ENCODE measurements at regions not wholly inside any gene's neighbourhood (a gene's known extent, or its start where the extent isn't known, plus 50 kb on each side); places are given as distances from the start of the nearest gene placed in this dataset.

DNA sequence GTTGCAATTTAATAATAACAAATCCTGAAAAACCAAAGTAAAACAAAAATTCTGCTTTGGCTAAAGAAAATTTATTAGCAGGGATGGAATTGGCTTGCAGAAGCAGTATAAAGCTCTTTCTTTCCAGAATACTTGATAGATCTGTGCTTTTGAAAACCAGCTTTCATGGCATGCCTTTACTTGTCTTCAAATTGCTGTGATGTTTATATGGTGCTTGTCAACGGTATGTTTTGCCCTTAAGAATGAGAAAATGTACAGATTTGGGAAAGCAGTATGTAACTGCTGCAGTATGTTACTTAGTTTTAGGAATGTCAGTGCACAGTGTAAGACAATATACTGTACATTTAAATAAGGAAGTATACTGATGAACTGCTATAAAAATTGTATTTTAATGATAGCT, 120.8 kb upstream of the PCDH20 start:
- TF ChIP-seq CTCF (conservative IDR thresholded peaks at IDR 0.05; ENCODE audit: low read depth in 2 of 2) (no peak), POLR2AphosphoS5 (IDR thresholded peaks at IDR 0.05; ENCODE audit: low read depth) (no peak), EZH2 (IDR thresholded peaks at IDR 0.05; ENCODE audit: low read depth, unreplicated experiment) (no peak), JUNB (IDR thresholded peaks at IDR 0.05; ENCODE audit: unreplicated experiment) (no peak)
- TF ChIP-seq, protein P1, sequence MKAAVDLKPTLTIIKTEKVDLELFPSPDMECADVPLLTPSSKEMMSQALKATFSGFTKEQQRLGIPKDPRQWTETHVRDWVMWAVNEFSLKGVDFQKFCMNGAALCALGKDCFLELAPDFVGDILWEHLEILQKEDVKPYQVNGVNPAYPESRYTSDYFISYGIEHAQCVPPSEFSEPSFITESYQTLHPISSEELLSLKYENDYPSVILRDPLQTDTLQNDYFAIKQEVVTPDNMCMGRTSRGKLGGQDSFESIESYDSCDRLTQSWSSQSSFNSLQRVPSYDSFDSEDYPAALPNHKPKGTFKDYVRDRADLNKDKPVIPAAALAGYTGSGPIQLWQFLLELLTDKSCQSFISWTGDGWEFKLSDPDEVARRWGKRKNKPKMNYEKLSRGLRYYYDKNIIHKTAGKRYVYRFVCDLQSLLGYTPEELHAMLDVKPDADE (IDR thresholded peaks at IDR 0.05), result no peak

Data from GM23338 (cell line).